ENCODE measurements at regions not wholly inside any gene's neighbourhood (a gene's known extent, or its start where the extent isn't known, plus 50 kb on each side); places are given as distances from the start of the nearest gene placed in this dataset.

GRCh38 chr14:103207388-103208072 lies 84.3 kb downstream of the TNFAIP2 start:
- DNase-seq, result peak in 1 of 2 experiments; percentile 45

- DNase-seq, result no peak
These were observed 85.8 kb downstream of the TNFAIP2 start for GRCh38 chr14:103209054-103209453.

GRCh38 chr14:103209506-103209905 lies 86.2 kb downstream of the TNFAIP2 start:
- no peak for DNase-seq

DNA sequence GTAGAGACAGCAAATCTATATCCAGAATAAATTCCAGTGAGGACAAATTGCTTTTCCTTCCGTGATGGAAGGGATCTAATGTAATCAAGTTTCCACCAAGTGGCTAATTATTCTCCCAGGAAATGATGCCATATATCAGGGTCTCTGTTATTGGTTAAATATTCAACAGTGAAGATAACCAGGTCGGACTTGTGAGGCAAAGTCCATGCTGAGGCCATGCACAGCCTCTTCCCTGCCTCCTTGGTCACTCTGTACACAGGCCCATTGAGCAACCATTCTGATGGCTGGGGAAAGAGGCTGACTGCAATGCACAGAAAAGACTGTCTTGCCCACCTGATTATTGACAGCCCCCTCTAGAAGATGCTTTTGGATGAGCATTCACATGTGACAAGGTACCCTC lies 90.1 kb downstream of the TNFAIP2 start:
- DNase-seq, result no peak

GRCh38 chr14:103214461-103214958 lies 91.2 kb downstream of the TNFAIP2 start:
- no peak for DNase-seq

GRCh38 chr14:103216399-103216798 lies 93.1 kb downstream of the TNFAIP2 start:
- no peak for DNase-seq

DNA sequence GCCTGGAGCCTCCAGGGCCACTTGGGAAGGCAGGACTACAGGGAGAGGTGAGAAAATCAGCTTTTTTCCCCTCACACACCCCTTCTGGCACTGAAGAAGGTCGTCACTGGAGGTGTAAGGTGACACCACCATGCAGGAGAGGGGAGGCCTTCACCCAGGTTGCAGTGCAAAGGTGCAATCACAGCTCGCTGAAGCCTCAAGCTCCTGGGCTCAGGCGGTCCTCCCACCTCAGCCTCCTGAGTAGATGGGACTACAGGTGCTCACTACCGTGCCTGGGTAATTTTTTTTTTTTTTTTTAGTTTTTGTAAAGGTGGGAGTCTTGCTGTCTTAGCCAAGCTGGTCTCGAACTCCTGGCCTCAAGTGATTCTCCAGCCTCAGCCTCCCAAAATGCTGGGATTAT lies 93.6 kb downstream of the TNFAIP2 start:
- DNase-seq, result no peak

DNA sequence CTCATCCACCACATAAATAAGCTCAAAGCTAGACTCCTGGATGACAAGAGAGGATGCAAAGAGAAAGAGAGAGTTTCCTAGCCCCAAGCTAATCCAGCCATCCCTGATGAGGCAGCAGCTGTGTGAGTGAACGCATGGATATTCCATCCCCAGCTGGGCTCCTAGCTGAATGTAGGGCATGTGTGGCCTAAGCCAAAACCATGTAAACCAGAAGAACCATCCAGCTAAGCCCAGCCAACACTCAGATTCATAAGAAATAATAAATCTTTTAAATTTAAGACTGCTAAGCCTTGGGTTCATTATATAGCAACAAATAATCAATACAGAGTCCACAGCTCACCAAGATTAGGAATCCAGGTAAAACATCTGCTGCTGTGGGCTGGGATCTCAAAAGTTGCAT lies 94.3 kb downstream of the TNFAIP2 start:
- no peak for DNase-seq

GRCh38 chr14:103220134-103220981 lies 97.1 kb downstream of the TNFAIP2 start:
- DNase-seq, result no peak

DNA sequence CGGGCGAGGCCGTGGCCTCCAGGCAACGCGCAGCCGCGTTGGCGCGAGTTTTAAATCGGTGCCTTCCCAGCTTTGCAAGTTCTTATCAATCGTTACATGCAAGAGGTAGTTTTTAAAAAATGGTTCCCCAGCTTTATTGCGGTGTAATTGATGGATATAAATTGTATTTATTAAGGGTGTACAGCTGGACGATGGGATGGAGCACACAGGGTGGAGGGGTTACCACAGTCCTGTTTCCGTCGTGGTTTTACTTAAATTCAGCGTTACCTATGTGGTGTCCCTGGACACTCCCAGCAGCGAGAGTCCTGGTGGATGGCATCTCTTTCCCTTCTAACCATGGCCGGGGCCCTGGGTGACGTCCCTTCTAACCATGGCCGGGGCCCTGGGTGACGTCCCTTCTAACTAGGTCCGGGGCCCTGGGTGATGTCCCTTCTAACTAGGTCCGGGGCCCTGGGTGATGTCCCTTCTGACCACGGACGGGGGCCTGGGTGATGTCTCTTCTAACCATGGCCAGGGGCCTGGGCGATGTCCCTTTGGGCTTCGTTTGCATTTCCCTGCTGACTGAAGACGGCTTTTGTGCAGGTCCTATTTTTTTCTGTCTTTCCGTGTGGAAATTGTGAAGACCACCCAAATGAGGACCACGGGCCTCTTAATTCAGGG lies 97.9 kb downstream of the TNFAIP2 start:
- DNase-seq, result no peak

DNA sequence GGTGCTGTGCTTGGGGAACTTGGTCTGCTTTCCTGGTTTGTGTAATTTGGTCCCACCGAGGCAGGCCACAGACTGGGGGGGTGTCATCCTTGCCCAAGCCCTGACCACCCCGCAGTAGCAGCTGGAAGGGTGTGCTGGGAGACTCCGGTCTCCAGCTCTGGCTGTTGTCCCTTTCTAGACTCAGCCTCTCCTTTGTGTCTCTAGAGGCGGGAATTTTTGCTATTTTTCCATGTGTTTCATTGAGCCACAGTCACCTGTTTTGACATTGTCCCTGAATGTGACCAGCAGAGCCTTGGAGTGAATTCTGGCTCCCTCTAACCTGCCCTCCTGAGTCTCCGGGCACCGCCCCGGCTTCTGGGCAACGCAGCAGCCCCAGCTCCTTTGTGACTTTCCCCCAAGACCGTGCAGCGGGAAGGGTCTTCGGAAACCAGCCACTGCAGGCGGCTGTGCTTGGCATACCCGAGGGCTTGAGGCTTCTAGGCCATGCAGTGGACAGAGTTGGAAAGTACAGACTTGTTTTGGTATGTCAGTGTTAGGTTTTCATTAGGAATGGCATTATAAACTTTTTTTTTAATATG lies 98.6 kb downstream of the TNFAIP2 start:
- no peak for DNase-seq

GRCh38 chr14:103223818-103224352 lies 100.6 kb downstream of the TNFAIP2 start:
- DNase-seq, result peak in 1 of 2 experiments; percentile 38

- DNase-seq, result no peak
These were observed 101.8 kb downstream of the TNFAIP2 start for GRCh38 chr14:103225062-103225461.

GRCh38 chr14:103225476-103225875 lies 102.2 kb downstream of the TNFAIP2 start:
- DNase-seq, result no peak

GRCh38 chr14:103227094-103227768 lies 104.0 kb downstream of the TNFAIP2 start:
- DNase-seq, result no peak

GRCh38 chr14:103228076-103228806 lies 105.0 kb downstream of the TNFAIP2 start:
- no peak for DNase-seq

GRCh38 chr14:103228866-103229265 lies 105.2 kb upstream of the EIF5 start:
- no peak for DNase-seq

DNA sequence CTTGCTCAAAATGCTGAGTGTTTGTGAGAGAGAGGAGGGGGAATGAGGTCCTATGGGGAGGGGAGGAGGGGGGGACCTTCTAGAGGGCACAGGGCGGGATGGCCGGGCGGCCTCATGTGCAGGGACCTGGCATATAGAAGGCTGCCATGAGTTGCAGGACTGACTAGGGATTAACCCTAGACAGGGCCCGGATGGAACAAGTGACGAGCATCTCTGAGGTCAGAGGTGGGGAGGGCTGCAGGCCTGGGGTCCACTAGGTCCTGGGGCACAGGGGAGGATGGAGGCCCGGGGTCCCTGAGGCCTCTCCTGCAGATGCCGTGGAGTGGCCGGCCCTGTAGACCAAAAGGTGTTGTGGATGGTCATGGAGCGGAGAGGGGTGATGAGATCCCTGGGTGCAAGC lies 104.0 kb upstream of the EIF5 start:
- DNase-seq, result no peak

- no peak for DNase-seq
These were observed 103.2 kb upstream of the EIF5 start for GRCh38 chr14:103230658-103231334.

DNA sequence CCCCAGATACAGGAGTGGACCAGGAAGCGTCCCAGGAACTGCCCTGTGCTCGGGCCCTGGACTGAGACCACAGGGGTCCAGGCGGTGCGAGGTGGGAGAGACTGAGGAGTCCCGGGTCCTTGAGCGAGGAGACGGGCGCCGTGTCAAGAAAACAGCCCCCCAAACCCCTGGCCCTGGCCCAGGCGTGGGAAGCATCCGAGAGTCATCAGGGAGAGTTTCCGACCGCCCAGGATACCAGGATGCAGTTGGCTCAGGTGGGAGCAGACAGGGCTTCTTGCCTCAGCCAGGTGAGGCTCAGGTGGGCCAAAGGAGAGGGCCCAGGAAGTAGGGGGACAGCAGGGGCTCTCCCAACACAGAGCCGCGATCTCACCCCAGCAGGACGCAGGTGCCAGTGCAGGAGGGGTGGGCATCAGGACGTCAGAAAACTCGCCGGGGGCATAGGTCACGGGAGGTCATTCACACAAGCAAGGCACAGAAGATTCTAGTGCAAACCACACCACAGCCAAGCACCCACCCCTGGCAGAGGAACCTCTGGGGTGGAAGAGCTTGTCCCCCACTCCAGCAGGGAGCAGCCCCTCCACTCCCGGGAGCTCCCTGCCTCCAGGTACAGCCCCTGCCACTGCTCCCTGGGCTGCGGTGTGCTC lies 102.5 kb upstream of the EIF5 start:
- no peak for DNase-seq

All from NCI-H524 (cell line).